ENCODE measurements at regions not wholly inside any gene's neighbourhood (a gene's known extent, or its start where the extent isn't known, plus 50 kb on each side); places are given as distances from the start of the nearest gene placed in this dataset.

- Mint-ChIP-seq H3K27ac (no peak overlapping the region), H3K9me3 (no peaks in the 10 kb centered on the region), H3K4me1 (no peaks in the 10 kb centered on the region), H3K27me3 (peaks cover 0 to 1% of the 10 kb centered on the region in 2 donors), H3K36me3 (no peaks in the 10 kb centered on the region), H3K4me3 (no peak overlapping the region)
- POLR2A ChIA-PET (ENCODE audit: partially characterized antibody) = no interaction called here
- H3K9me3 ChIP-seq (ENCODE audit: control insufficient read depth in 1 of 2, low read length in 2 of 2) = no peaks in the 10 kb centered on the region
- H3K27me3 ChIP-seq (ENCODE audit: insufficient read depth, low read length) = no peaks in the 10 kb centered on the region
- H3K27ac ChIP-seq (ENCODE audit: low read depth, low read length) = no peak overlapping the region
- intact Hi-C loops (cut with micrococcal nuclease) = no loop called here
- H3K4me3 ChIP-seq (ENCODE audit: low read length in 2 of 2) = no peak overlapping the region
- CTCF ChIA-PET (ENCODE audit: partially characterized antibody) = no interaction called here
- no peak for DNase-seq
- H3K36me3 ChIP-seq (ENCODE audit: insufficient read depth, low read length) = no peaks in the 10 kb centered on the region
- no peaks in the 10 kb centered on the region for H3K4me1 ChIP-seq (ENCODE audit: insufficient read depth, low read length)
Observed at GRCh38 chr5:90305041-90305720, 104.4 kb downstream of the CETN3 start.

- Mint-ChIP-seq H3K4me3 (no peak overlapping the region), H3K27ac (no peak overlapping the region), H3K27me3 (peaks cover 3 to 4% of the 10 kb centered on the region in 2 donors), H3K36me3 (no peaks in the 10 kb centered on the region), H3K4me1 (no peaks in the 10 kb centered on the region), H3K9me3 (no peaks in the 10 kb centered on the region)
- ChIA-PET CTCF (ENCODE audit: partially characterized antibody) (no interaction called here), POLR2A (ENCODE audit: partially characterized antibody) (interaction anchor here (0.9 kb wide), 1 partner anchor 10 kb away, joined by 3 read pairs; no protein-coding TSS in a partner anchor)
- no peaks in the 10 kb centered on the region for H3K4me1 ChIP-seq (ENCODE audit: insufficient read depth, low read length)
- H3K27ac ChIP-seq (ENCODE audit: low read depth, low read length) = no peak overlapping the region
- intact Hi-C loops (cut with micrococcal nuclease) = no loop called here
- no peak overlapping the region for H3K4me3 ChIP-seq (ENCODE audit: low read length in 2 of 2)
- no peaks in the 10 kb centered on the region for H3K27me3 ChIP-seq (ENCODE audit: insufficient read depth, low read length)
- H3K9me3 ChIP-seq (ENCODE audit: control insufficient read depth in 1 of 2, low read length in 2 of 2) = no peaks in the 10 kb centered on the region
- H3K36me3 ChIP-seq (ENCODE audit: insufficient read depth, low read length) = no peaks in the 10 kb centered on the region
- DNase-seq = no peak
Observed at GRCh38 chr5:90301248-90301647, 108.3 kb downstream of the CETN3 start.

- no peaks in the 10 kb centered on the region for H3K9me3 ChIP-seq (ENCODE audit: control insufficient read depth in 1 of 2, low read length in 2 of 2)
- DNase-seq = no peak
- Mint-ChIP-seq H3K4me1 (no peaks in the 10 kb centered on the region), H3K27ac (no peak overlapping the region), H3K27me3 (peaks cover 3 to 4% of the 10 kb centered on the region in 2 donors), H3K36me3 (no peaks in the 10 kb centered on the region), H3K9me3 (no peaks in the 10 kb centered on the region), H3K4me3 (no peak overlapping the region)
- H3K4me3 ChIP-seq (ENCODE audit: low read length in 2 of 2) = no peak overlapping the region
- no peak overlapping the region for H3K27ac ChIP-seq (ENCODE audit: low read depth, low read length)
- intact Hi-C loops (cut with micrococcal nuclease) = no loop called here
- CTCF ChIA-PET (ENCODE audit: partially characterized antibody) = interaction anchor here (0.6 to 1.5 kb wide), 2 partner anchors 24 to 1203 kb away, joined by 3 read pairs; no protein-coding TSS in a partner anchor
- POLR2A ChIA-PET (ENCODE audit: partially characterized antibody) = no interaction called here
- no peaks in the 10 kb centered on the region for H3K27me3 ChIP-seq (ENCODE audit: insufficient read depth, low read length)
- no peaks in the 10 kb centered on the region for H3K36me3 ChIP-seq (ENCODE audit: insufficient read depth, low read length)
- no peaks in the 10 kb centered on the region for H3K4me1 ChIP-seq (ENCODE audit: insufficient read depth, low read length)
Observed at GRCh38 chr5:90297045-90297764, 112.4 kb downstream of the CETN3 start.

- ChIA-PET POLR2A (ENCODE audit: partially characterized antibody) (no interaction called here), CTCF (ENCODE audit: partially characterized antibody) (no interaction called here)
- Mint-ChIP-seq H3K27ac (no peak overlapping the region), H3K4me3 (no peak overlapping the region), H3K36me3 (no peaks in the 10 kb centered on the region), H3K4me1 (no peaks in the 10 kb centered on the region), H3K9me3 (peaks cover 0 to 2% (median 0%) of the 10 kb centered on the region in 8 donors), H3K27me3 (peaks cover 3 to 4% of the 10 kb centered on the region in 2 donors)
- Histone ChIP-seq H3K4me3 (ENCODE audit: low read length in 2 of 2) (no peak overlapping the region), H3K4me1 (ENCODE audit: insufficient read depth, low read length) (no peaks in the 10 kb centered on the region), H3K9me3 (ENCODE audit: control insufficient read depth in 1 of 2, low read length in 2 of 2) (no peaks in the 10 kb centered on the region), H3K27me3 (ENCODE audit: insufficient read depth, low read length) (no peaks in the 10 kb centered on the region), H3K36me3 (ENCODE audit: insufficient read depth, low read length) (no peaks in the 10 kb centered on the region), H3K27ac (ENCODE audit: low read depth, low read length) (no peak overlapping the region)
- no peak for DNase-seq
- intact Hi-C loops (cut with micrococcal nuclease) = no loop called here
Observed at GRCh38 chr5:90294604-90295003, 115.0 kb downstream of the CETN3 start.

GRCh38 chr5:90293931-90294330, 115.6 kb downstream of the CETN3 start:
- Mint-ChIP-seq H3K27ac (no peak overlapping the region), H3K4me3 (no peak overlapping the region), H3K36me3 (no peaks in the 10 kb centered on the region), H3K9me3 (peaks cover 0 to 2% (median 0%) of the 10 kb centered on the region in 8 donors), H3K4me1 (no peaks in the 10 kb centered on the region), H3K27me3 (peaks cover 2 to 4% of the 10 kb centered on the region in 2 donors)
- Histone ChIP-seq H3K4me1 (ENCODE audit: insufficient read depth, low read length) (no peaks in the 10 kb centered on the region), H3K27me3 (ENCODE audit: insufficient read depth, low read length) (no peaks in the 10 kb centered on the region), H3K4me3 (ENCODE audit: low read length in 2 of 2) (no peak overlapping the region), H3K36me3 (ENCODE audit: insufficient read depth, low read length) (no peaks in the 10 kb centered on the region), H3K9me3 (ENCODE audit: control insufficient read depth in 1 of 2, low read length in 2 of 2) (no peaks in the 10 kb centered on the region), H3K27ac (ENCODE audit: low read depth, low read length) (no peak overlapping the region)
- ChIA-PET CTCF (ENCODE audit: partially characterized antibody) (no interaction called here), POLR2A (ENCODE audit: partially characterized antibody) (no interaction called here)
- DNase-seq = no peak
- intact Hi-C loops (cut with micrococcal nuclease) = no loop called here

- no peaks in the 10 kb centered on the region for H3K4me1 Mint-ChIP-seq
- H3K9me3 ChIP-seq (ENCODE audit: control insufficient read depth in 1 of 2, low read length in 2 of 2) = no peaks in the 10 kb centered on the region
- H3K27me3 ChIP-seq (ENCODE audit: insufficient read depth, low read length) = no peaks in the 10 kb centered on the region
- peaks cover 0 to 2% of the 10 kb centered on the region in 2 donors for H3K27me3 Mint-ChIP-seq
- POLR2A ChIA-PET (ENCODE audit: partially characterized antibody) = no interaction called here
- CTCF ChIA-PET (ENCODE audit: partially characterized antibody) = no interaction called here
- intact Hi-C loops (cut with micrococcal nuclease) = no loop called here
- no peak overlapping the region for H3K27ac Mint-ChIP-seq
- no peak for DNase-seq
- no peaks in the 10 kb centered on the region for H3K4me1 ChIP-seq (ENCODE audit: insufficient read depth, low read length)
- no peaks in the 10 kb centered on the region for H3K36me3 ChIP-seq (ENCODE audit: insufficient read depth, low read length)
- H3K27ac ChIP-seq (ENCODE audit: low read depth, low read length) = no peak overlapping the region
- no peak overlapping the region for H3K4me3 ChIP-seq (ENCODE audit: low read length in 2 of 2)
- H3K36me3 Mint-ChIP-seq = no peaks in the 10 kb centered on the region
- H3K9me3 Mint-ChIP-seq = peaks cover 0 to 2% (median 0%) of the 10 kb centered on the region in 8 donors
- no peak overlapping the region for H3K4me3 Mint-ChIP-seq
Observed at GRCh38 chr5:90290648-90291047, 118.9 kb downstream of the CETN3 start.

GRCh38 chr5:90289837-90290236, 119.7 kb downstream of the CETN3 start:
- POLR2A ChIA-PET (ENCODE audit: partially characterized antibody) = no interaction called here

More at GRCh38 chr5:90289837-90290236, 119.7 kb downstream of the CETN3 start:
- H3K27me3 ChIP-seq (ENCODE audit: insufficient read depth, low read length) = no peaks in the 10 kb centered on the region
- DNase-seq = no peak
- H3K4me3 ChIP-seq (ENCODE audit: low read length in 2 of 2) = no peak overlapping the region
- H3K9me3 ChIP-seq (ENCODE audit: control insufficient read depth in 1 of 2, low read length in 2 of 2) = no peaks in the 10 kb centered on the region
- no peaks in the 10 kb centered on the region for H3K36me3 Mint-ChIP-seq
- H3K27ac ChIP-seq (ENCODE audit: low read depth, low read length) = no peak overlapping the region
- CTCF ChIA-PET (ENCODE audit: partially characterized antibody) = no interaction called here
- H3K9me3 Mint-ChIP-seq = peaks cover 0 to 2% (median 0%) of the 10 kb centered on the region in 8 donors
- H3K4me1 ChIP-seq (ENCODE audit: insufficient read depth, low read length) = no peaks in the 10 kb centered on the region
- H3K36me3 ChIP-seq (ENCODE audit: insufficient read depth, low read length) = no peaks in the 10 kb centered on the region
- H3K4me1 Mint-ChIP-seq = no peaks in the 10 kb centered on the region
- H3K27ac Mint-ChIP-seq = no peak overlapping the region
- intact Hi-C loops (cut with micrococcal nuclease) = no loop called here
- no peak overlapping the region for H3K4me3 Mint-ChIP-seq
- H3K27me3 Mint-ChIP-seq = peaks cover 0 to 2% of the 10 kb centered on the region in 2 donors
